A673 (cell line): ENCODE measurements at regions not wholly inside any gene's neighbourhood (a gene's known extent, or its start where the extent isn't known, plus 50 kb on each side); places are given as distances from the start of the nearest gene placed in this dataset.

ENCODE experiments used
- EZH2 ChIP-seq: fragments of 200-600 bp; sonication (generic); IDR thresholded peaks from 2 replicates; pipeline ENCODE4 v1.6.1; 2017; ENCODE audit warnings: borderline replicate concordance, low read depth, mild to moderate bottlenecking, mixed read lengths, antibody characterized with exemption, low read length; ENCODE audit not compliant: poor library complexity, severe bottlenecking
- TF ChIP-seq, protein P1 (sequence below): fragments of 300-800, 200-600 bp; sonication (generic); conservative IDR thresholded peaks from 2 replicates; pipeline ENCODE4 v1.5.1; 2017; ENCODE audit warnings: low read depth, mild to moderate bottlenecking, antibody characterized with exemption, low read length, moderate library complexity, mixed read lengths

DNA sequence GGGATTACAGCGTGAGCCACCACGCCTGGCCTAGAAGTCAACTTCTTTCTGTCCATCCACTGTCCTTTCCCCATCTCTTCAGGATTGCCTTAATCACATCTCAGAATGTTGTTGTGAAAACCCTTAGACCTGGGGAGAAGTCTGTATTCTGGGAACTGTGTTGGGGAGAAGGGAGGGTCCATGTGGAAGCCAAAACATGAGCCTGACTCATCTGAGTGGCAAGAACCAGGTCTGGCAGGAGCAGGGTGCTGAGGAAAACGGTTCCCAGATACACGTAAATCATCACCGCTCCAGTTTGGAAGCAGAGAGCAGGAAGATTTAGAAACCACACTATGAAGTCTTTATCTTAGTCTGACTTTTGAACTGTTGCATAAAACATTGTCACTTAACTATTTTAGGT, 245.6 kb upstream of the RGS6 start:
- TF ChIP-seq, protein P1, sequence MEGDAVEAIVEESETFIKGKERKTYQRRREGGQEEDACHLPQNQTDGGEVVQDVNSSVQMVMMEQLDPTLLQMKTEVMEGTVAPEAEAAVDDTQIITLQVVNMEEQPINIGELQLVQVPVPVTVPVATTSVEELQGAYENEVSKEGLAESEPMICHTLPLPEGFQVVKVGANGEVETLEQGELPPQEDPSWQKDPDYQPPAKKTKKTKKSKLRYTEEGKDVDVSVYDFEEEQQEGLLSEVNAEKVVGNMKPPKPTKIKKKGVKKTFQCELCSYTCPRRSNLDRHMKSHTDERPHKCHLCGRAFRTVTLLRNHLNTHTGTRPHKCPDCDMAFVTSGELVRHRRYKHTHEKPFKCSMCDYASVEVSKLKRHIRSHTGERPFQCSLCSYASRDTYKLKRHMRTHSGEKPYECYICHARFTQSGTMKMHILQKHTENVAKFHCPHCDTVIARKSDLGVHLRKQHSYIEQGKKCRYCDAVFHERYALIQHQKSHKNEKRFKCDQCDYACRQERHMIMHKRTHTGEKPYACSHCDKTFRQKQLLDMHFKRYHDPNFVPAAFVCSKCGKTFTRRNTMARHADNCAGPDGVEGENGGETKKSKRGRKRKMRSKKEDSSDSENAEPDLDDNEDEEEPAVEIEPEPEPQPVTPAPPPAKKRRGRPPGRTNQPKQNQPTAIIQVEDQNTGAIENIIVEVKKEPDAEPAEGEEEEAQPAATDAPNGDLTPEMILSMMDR: no peak
- no peak for TF ChIP-seq EZH2
